ENCODE measurements at regions not wholly inside any gene's neighbourhood (a gene's known extent, or its start where the extent isn't known, plus 50 kb on each side); places are given as distances from the start of the nearest gene placed in this dataset.
"Not testable (repeated sequence)": the region's sequence is repeated elsewhere in the genome, so short reads cannot be mapped to it uniquely, and the experiment has no call there.

- no peaks in the 10 kb centered on the region for H3K27me3 ChIP-seq (replicated peaks; ENCODE audit: control insufficient read depth, insufficient read depth, low read length)
- Mint-ChIP-seq H3K27me3 (ENCODE audit: insufficient read depth, unreplicated experiment) (peaks cover 7% of the 10 kb centered on the region), H3K4me1 (ENCODE audit: low read depth, unreplicated experiment) (peaks cover 9% of the 10 kb centered on the region), H3K4me3 (ENCODE audit: unreplicated experiment) (no peak overlapping the region), H3K36me3 (ENCODE audit: insufficient read depth, unreplicated experiment) (peaks cover 27% of the 10 kb centered on the region), H3K27ac (ENCODE audit: unreplicated experiment) (no peak overlapping the region), H3K9me3 (ENCODE audit: unreplicated experiment) (peaks cover 54% of the 10 kb centered on the region)
- ChIA-PET POLR2A (no interaction called here), CTCF (no interaction called here)
- H3K4me1 ChIP-seq: no peaks in the 10 kb centered on the region
- no peak overlapping the region for H3K4me3 ChIP-seq (ENCODE audit: low read depth, low read length)
- no peak for DNase-seq
- H3K9me3 ChIP-seq: peaks cover 27% of the 10 kb centered on the region
- intact Hi-C loops (cut with micrococcal nuclease; ENCODE audit: unreplicated experiment): no loop called here
- no peak for TF ChIP-seq CTCF (IDR thresholded peaks at IDR 0.05; ENCODE audit: insufficient read depth in 1 of 2, low read depth in 1 of 2, low read length in 1 of 2, severe bottlenecking in 1 of 2, unreplicated experiment in 1 of 2)
- no TSS peak for BruUV-seq (replicated peaks)
- no peaks in the 10 kb centered on the region for H3K36me3 ChIP-seq (ENCODE audit: control insufficient read depth, insufficient read depth, low read length)
Observed at GRCh38 chr2:5021136-5021535, 671.0 kb upstream of the SOX11 start.

GRCh38 chr2:5022061-5022460, 670.1 kb upstream of the SOX11 start:
- Mint-ChIP-seq H3K27ac (ENCODE audit: unreplicated experiment) (no peak overlapping the region), H3K4me1 (ENCODE audit: low read depth, unreplicated experiment) (peaks cover 9% of the 10 kb centered on the region), H3K4me3 (ENCODE audit: unreplicated experiment) (no peak overlapping the region), H3K27me3 (ENCODE audit: insufficient read depth, unreplicated experiment) (peaks cover 7% of the 10 kb centered on the region), H3K36me3 (ENCODE audit: insufficient read depth, unreplicated experiment) (peaks cover 27% of the 10 kb centered on the region), H3K9me3 (ENCODE audit: unreplicated experiment) (peaks cover 51% of the 10 kb centered on the region)
- Histone ChIP-seq H3K4me3 (ENCODE audit: low read depth, low read length) (no peak overlapping the region), H3K4me1 (no peaks in the 10 kb centered on the region), H3K27me3 (replicated peaks; ENCODE audit: control insufficient read depth, insufficient read depth, low read length) (no peaks in the 10 kb centered on the region), H3K9me3 (peaks cover 27% of the 10 kb centered on the region), H3K36me3 (ENCODE audit: control insufficient read depth, insufficient read depth, low read length) (no peaks in the 10 kb centered on the region)
- no TSS peak for BruUV-seq (replicated peaks)
- no peak for TF ChIP-seq CTCF (IDR thresholded peaks at IDR 0.05; ENCODE audit: insufficient read depth in 1 of 2, low read depth in 1 of 2, low read length in 1 of 2, severe bottlenecking in 1 of 2, unreplicated experiment in 1 of 2)
- intact Hi-C loops (cut with micrococcal nuclease; ENCODE audit: unreplicated experiment): no loop called here
- ChIA-PET POLR2A (no interaction called here), CTCF (no interaction called here)
- DNase-seq: peak in 1 of 2 experiments; percentile 1

GRCh38 chr2:5022708-5023635, 669.2 kb upstream of the SOX11 start:
- CTCF ChIA-PET; H3K27me3 Mint-ChIP-seq (ENCODE audit: insufficient read depth, unreplicated experiment); intact Hi-C loops (cut with micrococcal nuclease; ENCODE audit: unreplicated experiment); H3K4me3 ChIP-seq (ENCODE audit: low read depth, low read length); H3K4me1 Mint-ChIP-seq (ENCODE audit: low read depth, unreplicated experiment); H3K4me1 ChIP-seq; H3K27me3 ChIP-seq (replicated peaks; ENCODE audit: control insufficient read depth, insufficient read depth, low read length); BruUV-seq (replicated peaks); H3K36me3 ChIP-seq (ENCODE audit: control insufficient read depth, insufficient read depth, low read length); POLR2A ChIA-PET: not testable (repeated sequence)
- peaks cover 42% of the 10 kb centered on the region for H3K9me3 Mint-ChIP-seq (ENCODE audit: unreplicated experiment)
- H3K4me3 Mint-ChIP-seq (ENCODE audit: unreplicated experiment): peak overlapping the region; percentile 57
- H3K36me3 Mint-ChIP-seq (ENCODE audit: insufficient read depth, unreplicated experiment): peaks cover 27% of the 10 kb centered on the region
- peak in 1 of 2 experiments; percentile 0 for DNase-seq
- H3K27ac Mint-ChIP-seq (ENCODE audit: unreplicated experiment): peak overlapping the region; percentile 84
- peaks cover 27% of the 10 kb centered on the region for H3K9me3 ChIP-seq

Data from Caco-2 (cell line).